Head of caudate nucleus (tissue), 42 donors: ENCODE measurements at regions not wholly inside any gene's neighbourhood (a gene's known extent, or its start where the extent isn't known, plus 50 kb on each side); places are given as distances from the start of the nearest gene placed in this dataset.
A peak's percentile ranks its signal among the peaks of the same experiment; 100 is the strongest.

Source experiments
- DNase-seq, 42 donors: peaks; one replicate each; pipeline versions ENCODE4 v3.0.0 to v3.0.0-alpha.2; 2020 to 2021; ENCODE audit warnings: mixed read lengths in 7 of 42
- intact Hi-C: fragments of 100-400 bp; cut with DNase I; formaldehyde crosslinking; loops from one replicate; pipeline ENCODE4 v1.15.0; 2022

DNA sequence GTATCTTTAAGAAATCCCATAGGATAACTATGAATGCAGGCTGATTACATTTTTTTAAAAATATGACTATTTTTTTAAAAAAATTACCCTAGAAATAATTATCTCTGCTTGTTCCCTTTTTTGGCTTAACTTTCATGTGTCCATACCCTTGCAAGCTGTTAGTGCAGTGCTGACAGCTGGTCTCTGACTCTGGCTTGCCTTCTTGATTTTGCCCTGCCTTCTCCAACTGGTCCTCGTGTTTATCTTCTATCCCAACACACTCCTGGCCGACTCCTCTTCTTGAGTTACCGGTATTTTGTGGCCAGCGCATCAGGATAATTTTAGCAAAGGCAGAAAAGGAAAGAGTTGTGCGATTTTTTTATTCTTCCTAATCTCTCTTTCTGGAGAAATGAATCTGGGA, 111.7 kb upstream of the STARD3NL start:
- no peak for DNase-seq
- intact Hi-C loops, result no loop called here

DNA sequence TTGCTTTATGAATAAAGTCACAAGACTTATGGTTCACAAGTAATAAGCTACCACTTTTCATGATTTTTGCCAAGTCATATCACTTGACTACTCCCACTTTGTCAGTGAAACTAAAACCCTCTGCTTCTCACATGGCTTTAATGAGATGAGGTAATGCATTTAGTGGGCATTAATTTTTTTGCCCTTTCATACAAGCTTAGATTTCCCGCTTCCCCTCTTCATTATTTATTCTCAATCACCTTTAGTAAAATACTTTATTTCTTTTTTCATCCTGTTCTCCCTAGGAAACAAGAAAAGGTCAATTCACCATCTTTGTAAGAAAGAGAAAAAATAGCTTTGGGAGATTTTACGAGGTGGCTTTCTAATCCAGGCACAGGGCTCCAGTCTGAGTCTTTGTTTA, 109.6 kb upstream of the STARD3NL start:
- intact Hi-C loops, result no loop called here
- no peak for DNase-seq

DNA sequence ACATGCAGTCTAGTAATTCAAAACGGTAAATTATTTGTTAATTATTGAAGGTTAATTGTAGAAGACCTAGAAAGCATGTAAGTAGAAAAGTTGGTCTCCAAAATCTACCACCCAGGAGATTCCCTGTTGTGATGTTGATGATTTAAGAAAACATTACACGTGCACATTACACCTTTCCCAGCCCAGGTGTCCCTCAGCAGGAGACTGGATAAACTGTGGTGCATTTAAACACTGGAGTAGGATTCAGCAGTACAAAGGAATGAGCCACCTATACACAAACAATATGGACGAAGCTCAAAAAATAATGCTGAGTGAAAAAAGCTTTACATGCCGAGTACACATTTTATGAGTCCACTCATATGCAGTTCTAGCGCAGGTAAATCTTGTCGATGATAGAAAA, 109.0 kb upstream of the STARD3NL start:
- intact Hi-C loops, result no loop called here
- DNase-seq, result no peak

DNA sequence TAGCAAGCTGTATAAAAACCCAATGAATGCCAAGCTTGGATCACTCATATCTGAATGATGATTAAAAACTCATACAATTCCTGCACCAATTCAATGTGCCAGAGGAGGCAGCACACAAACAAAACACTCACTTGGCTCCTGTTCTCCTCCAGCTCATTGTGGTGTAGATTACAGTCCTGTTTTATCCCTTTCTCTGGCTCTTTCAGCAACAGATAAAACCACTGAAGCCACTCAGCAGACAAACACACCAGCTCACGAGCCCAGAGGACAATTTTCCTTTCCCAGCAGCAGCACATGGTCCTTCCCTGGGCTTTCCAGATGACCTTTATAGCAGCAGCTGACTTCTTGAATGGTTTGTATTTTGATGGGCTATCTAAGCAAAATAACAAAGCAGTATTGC, 107.3 kb upstream of the STARD3NL start:
- DNase-seq, result peak in 5 of 42 donors; percentile 7 to 56 (median 20)
- intact Hi-C loops, result no loop called here

DNA sequence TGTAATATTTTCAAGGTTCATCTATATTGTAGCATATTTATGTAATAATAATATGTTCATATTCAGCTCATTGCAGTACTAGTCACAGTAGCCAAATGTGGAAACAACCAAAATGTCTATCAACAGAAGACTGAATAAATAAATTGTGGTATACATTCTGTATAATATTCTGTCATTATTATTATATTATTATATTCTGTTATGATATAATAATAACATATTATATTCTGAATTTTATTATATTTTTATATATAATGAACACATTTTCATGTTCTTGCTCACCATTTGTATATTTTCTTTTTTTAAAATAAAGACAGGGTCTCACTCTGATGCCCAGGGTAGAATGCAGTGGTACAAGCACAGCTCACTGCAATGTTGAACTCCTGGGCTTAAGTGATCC, 91.2 kb upstream of the STARD3NL start:
- intact Hi-C loops, result no loop called here
- no peak for DNase-seq

GRCh38 chr7:38102507-38102906, 75.5 kb upstream of the STARD3NL start:
- intact Hi-C loops, result no loop called here
- DNase-seq, result no peak

- intact Hi-C loops, result loop anchor here (5.0 kb wide), 1 partner anchor 116 kb away; no protein-coding TSS in a partner anchor
Observed at GRCh38 chr7:38105874-38106483, 72.1 kb upstream of the STARD3NL start.

DNA sequence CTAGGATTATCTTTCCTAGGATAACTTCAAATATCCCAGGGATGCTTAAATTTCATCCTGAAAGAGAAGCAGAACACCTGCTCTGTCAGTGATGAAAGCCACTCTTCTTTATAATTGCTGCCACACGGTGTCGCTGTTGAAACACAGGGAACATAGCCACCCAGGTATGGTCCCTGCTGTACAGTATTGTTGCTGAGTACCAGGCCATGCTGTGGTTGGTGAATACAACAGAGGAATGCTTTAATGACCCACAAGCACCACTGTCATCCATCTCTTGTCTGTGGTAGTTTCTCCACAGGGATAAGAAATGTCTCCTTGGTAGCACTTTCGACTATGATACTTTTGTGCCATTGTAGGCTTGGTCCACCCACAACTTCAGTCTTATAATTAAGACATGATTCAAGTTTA, 70.6 kb upstream of the STARD3NL start:
- intact Hi-C loops, result loop anchor here (5.0 kb wide), 1 partner anchor 115 kb away; no protein-coding TSS in a partner anchor
- DNase-seq, result peak; percentile 26 to 89 (median 70)

More at GRCh38 chr7:38105874-38106483, 72.1 kb upstream of the STARD3NL start:
- peak in 20 of 42 donors; percentile 6 to 48 (median 16) for DNase-seq

DNA sequence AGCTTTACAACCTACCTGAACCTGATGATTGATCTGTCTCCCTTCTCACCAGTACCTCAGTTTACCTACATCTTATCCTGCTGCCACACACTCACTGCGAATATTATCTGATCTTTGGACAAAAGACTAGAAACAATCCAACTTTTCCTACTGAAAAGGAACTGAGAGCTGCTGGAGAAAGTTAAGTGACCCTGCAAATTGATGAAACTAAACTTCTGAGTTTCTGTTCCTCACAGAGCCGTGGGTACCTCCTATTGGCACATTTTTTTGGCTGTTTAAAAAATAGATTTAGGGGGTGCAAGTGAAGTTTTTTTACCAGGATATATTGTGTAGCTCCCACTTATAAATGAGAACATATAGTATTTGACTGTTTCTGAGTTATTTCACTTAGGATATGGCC, 66.0 kb upstream of the STARD3NL start:
- no peak for DNase-seq
- intact Hi-C loops, result no loop called here

GRCh38 chr7:38120076-38120475, 58.0 kb upstream of the STARD3NL start:
- intact Hi-C loops, result no loop called here
- DNase-seq, result no peak

DNA sequence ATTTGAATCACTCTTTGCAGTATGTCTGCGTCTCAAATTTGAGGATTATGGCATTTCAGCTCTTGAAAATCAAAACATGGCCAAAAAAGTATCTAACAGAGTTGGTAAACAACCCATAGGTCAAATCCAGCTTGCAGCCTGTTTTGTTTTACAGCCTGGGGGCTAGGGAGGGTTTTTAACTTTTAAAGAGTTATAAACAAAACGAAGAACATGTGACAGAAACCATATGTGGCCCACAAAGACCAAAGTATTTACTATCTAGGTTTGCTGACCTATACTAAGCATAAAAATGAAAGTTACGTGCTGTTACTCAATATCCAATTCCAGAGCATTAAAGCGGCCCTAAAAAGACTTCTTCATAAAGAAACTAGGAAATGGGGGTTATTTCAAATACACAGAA, 55.5 kb upstream of the STARD3NL start:
- intact Hi-C loops, result no loop called here
- DNase-seq, result no peak

GRCh38 chr7:38123494-38123893, 54.6 kb upstream of the STARD3NL start:
- DNase-seq, result no peak
- intact Hi-C loops, result no loop called here

DNA sequence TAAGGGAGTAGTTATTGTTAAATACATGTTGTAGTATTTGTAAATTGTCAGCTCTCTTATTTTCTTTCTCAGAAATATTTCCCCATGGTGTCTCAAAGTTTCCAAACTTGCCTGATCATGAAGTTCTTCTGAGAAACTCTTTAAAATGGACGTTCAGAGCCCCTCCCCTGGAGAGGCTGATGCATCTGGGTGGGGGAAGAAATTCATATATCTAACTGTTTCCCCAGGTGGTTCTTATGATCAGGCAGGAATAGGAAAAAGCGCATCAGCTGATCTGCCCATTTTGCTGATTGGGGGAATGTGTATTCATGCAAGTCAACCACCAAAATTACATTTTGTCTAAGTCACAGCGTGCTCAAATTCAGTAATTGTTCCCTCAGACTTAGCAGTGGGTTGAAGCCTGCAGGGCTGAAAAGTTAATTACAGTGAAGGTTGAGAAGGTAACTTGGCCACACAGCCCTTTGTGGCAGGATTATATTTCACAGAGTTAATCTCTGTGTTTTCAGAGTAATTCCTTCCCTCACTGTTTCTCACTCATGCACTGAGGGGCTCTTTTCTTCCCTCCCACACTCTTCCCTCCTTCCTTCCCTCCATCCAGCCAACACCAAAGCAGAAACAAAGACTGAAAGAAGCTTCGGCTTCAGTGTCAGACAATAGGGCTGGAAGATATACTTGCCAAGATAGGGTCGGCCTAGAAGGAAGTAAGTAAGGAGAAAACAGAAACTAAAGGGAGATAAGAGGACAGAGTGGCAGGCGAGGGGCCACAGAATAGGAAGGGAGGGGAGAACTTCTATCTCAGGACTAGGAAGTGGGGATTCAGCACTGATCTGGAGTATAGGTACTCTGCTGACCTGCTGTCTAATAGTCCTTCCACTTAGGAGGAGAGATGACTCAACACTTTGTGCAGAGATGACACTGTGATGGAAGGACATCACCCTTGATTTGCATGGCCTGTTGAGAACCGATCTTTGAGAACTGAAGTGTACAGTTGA, 50.5 kb upstream of the STARD3NL start:
- DNase-seq, result no peak
- intact Hi-C loops, result no loop called here
